ENCODE measurements at regions not wholly inside any gene's neighbourhood (a gene's known extent, or its start where the extent isn't known, plus 50 kb on each side); places are given as distances from the start of the nearest gene placed in this dataset.

DNA sequence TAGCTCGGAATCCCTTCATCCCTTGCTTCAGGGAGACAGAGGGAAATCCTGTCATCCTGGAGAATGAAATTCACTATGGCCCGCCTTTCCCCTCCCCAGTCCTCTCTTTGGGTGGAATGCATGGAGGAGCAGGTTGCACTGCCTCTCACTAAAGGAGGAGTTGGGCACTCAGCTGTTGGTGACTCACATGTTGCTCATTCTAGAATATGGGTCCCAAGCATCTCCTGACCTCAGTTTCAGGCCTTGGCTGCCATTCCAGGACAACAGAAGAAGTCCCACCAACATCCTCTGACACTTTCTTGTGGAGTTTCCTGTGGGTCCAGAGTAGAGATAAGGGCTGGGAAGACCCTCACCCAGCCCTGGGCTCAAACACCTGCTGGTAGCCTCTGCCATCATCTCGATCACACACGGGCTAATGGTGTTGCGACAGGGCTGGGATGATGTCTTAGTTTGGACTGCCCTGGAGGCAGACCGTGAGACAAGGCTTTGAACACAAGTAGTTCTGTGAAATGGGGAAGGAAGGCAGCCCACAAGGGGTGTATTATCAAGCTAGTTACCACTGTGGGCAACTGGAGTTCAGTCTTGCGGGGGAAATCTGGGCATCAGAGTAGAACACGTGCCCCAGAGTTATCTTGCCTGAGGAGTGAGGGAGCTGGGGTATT, 52.4 kb upstream of the RNF24 start:
- no peak for DNase-seq
- no peaks in the 10 kb centered on the region for H3K27me3 ChIP-seq (ENCODE audit: insufficient read depth, low read depth, severe bottlenecking)
- H3K4me3 ChIP-seq (ENCODE audit: low read depth, low read length) = no peak overlapping the region
- TF ChIP-seq, protein P1, sequence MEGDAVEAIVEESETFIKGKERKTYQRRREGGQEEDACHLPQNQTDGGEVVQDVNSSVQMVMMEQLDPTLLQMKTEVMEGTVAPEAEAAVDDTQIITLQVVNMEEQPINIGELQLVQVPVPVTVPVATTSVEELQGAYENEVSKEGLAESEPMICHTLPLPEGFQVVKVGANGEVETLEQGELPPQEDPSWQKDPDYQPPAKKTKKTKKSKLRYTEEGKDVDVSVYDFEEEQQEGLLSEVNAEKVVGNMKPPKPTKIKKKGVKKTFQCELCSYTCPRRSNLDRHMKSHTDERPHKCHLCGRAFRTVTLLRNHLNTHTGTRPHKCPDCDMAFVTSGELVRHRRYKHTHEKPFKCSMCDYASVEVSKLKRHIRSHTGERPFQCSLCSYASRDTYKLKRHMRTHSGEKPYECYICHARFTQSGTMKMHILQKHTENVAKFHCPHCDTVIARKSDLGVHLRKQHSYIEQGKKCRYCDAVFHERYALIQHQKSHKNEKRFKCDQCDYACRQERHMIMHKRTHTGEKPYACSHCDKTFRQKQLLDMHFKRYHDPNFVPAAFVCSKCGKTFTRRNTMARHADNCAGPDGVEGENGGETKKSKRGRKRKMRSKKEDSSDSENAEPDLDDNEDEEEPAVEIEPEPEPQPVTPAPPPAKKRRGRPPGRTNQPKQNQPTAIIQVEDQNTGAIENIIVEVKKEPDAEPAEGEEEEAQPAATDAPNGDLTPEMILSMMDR (IDR thresholded peaks at IDR 0.05; ENCODE audit: low read depth, low read length) = no peak
- no peaks in the 10 kb centered on the region for H3K36me3 ChIP-seq
- H3K27ac ChIP-seq = no peak overlapping the region
- H3K9me3 ChIP-seq (ENCODE audit: severe bottlenecking) = no peaks in the 10 kb centered on the region

DNA sequence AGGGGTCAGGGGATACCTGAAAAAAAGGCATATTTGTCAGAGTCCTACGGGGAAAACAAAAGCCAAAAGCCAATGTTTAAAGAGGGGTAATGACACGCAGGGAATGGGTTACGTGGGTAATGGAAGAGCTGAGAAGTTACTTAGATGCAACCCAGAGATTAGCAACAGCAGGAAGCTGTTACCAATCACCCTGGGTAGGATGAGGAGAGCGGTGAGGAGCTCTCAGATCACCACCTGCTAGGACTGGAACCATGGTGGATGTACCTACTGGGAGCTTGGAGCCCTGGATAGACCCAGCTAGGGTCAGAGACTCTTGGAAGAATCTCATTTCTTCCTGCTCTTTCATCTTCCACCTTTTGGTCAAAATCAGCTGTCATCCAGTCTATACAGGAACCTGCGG, 51.2 kb upstream of the RNF24 start:
- TF ChIP-seq, protein P1 (IDR thresholded peaks at IDR 0.05; ENCODE audit: low read depth, low read length) = no peak
- DNase-seq = no peak
- Histone ChIP-seq H3K36me3 (no peaks in the 10 kb centered on the region), H3K27me3 (ENCODE audit: insufficient read depth, low read depth, severe bottlenecking) (no peaks in the 10 kb centered on the region), H3K9me3 (ENCODE audit: severe bottlenecking) (no peaks in the 10 kb centered on the region), H3K27ac (no peak overlapping the region), H3K4me3 (ENCODE audit: low read depth, low read length) (no peak overlapping the region)

DNA sequence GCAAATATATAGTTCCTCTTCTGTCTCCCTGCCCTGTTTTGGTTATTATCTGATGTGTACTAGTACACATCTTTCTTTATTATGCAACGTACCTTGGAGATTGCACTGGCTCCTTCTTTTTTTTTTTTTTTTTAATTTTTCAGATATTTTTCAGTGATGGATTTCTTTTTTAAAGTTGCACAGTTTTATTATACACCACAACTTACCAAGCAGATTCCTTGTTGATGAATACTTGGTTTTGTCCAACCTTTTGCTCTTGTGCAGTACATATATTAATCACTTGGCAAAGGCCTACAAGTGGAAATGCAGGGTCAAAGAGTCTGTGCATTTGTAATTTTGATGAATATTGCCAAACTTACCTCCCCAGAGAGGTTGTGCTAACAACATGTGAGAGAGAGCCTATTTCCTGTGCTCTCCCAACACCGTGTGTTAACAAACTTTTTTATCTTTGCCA, 50.1 kb upstream of the RNF24 start:
- no peak overlapping the region for H3K27ac ChIP-seq
- no peak overlapping the region for H3K4me3 ChIP-seq (ENCODE audit: low read depth, low read length)
- H3K9me3 ChIP-seq (ENCODE audit: severe bottlenecking) = no peaks in the 10 kb centered on the region
- DNase-seq = no peak
- TF ChIP-seq, protein P1 (IDR thresholded peaks at IDR 0.05; ENCODE audit: low read depth, low read length) = no peak
- no peaks in the 10 kb centered on the region for H3K27me3 ChIP-seq (ENCODE audit: insufficient read depth, low read depth, severe bottlenecking)
- no peaks in the 10 kb centered on the region for H3K36me3 ChIP-seq

All from WERI-Rb-1 (cell line).